ENCODE measurements at regions not wholly inside any gene's neighbourhood (a gene's known extent, or its start where the extent isn't known, plus 50 kb on each side); places are given as distances from the start of the nearest gene placed in this dataset.
"Not testable (repeated sequence)": the region's sequence is repeated elsewhere in the genome, so short reads cannot be mapped to it uniquely, and the experiment has no call there.

GRCh38 chr1:146292424-146292823 lies 63.6 kb upstream of the NOTCH2NLA start:
- not testable (repeated sequence) for DNase-seq; H3K9me3 Mint-ChIP-seq (ENCODE audit: unreplicated experiment); H3K36me3 Mint-ChIP-seq (ENCODE audit: unreplicated experiment); H3K4me3 Mint-ChIP-seq (ENCODE audit: unreplicated experiment); H3K4me1 Mint-ChIP-seq (ENCODE audit: low read depth, unreplicated experiment); H3K27ac Mint-ChIP-seq (ENCODE audit: unreplicated experiment); H3K27me3 Mint-ChIP-seq (ENCODE audit: unreplicated experiment)

- not testable (repeated sequence) for DNase-seq; H3K27ac Mint-ChIP-seq (ENCODE audit: unreplicated experiment); H3K4me1 Mint-ChIP-seq (ENCODE audit: low read depth, unreplicated experiment); H3K27me3 Mint-ChIP-seq (ENCODE audit: unreplicated experiment); H3K4me3 Mint-ChIP-seq (ENCODE audit: unreplicated experiment); H3K36me3 Mint-ChIP-seq (ENCODE audit: unreplicated experiment); H3K9me3 Mint-ChIP-seq (ENCODE audit: unreplicated experiment)
Observed at GRCh38 chr1:146287881-146288280, 59.1 kb upstream of the NOTCH2NLA start.

GRCh38 chr1:146284760-146285159 lies 55.9 kb upstream of the NOTCH2NLA start:
- H3K27me3 Mint-ChIP-seq (ENCODE audit: unreplicated experiment), result not testable (repeated sequence)

GRCh38 chr1:146283527-146283880 lies 54.7 kb upstream of the NOTCH2NLA start:
- not testable (repeated sequence) for H3K27me3 Mint-ChIP-seq (ENCODE audit: unreplicated experiment); H3K4me1 Mint-ChIP-seq (ENCODE audit: low read depth, unreplicated experiment); H3K27ac Mint-ChIP-seq (ENCODE audit: unreplicated experiment); H3K36me3 Mint-ChIP-seq (ENCODE audit: unreplicated experiment); DNase-seq; H3K9me3 Mint-ChIP-seq (ENCODE audit: unreplicated experiment); H3K4me3 Mint-ChIP-seq (ENCODE audit: unreplicated experiment)

More at GRCh38 chr1:146284760-146285159, 55.9 kb upstream of the NOTCH2NLA start:
- H3K27ac Mint-ChIP-seq (ENCODE audit: unreplicated experiment); H3K9me3 Mint-ChIP-seq (ENCODE audit: unreplicated experiment); DNase-seq; H3K36me3 Mint-ChIP-seq (ENCODE audit: unreplicated experiment); H3K4me1 Mint-ChIP-seq (ENCODE audit: low read depth, unreplicated experiment); H3K4me3 Mint-ChIP-seq (ENCODE audit: unreplicated experiment): not testable (repeated sequence)

- H3K4me3 Mint-ChIP-seq (ENCODE audit: unreplicated experiment); H3K36me3 Mint-ChIP-seq (ENCODE audit: unreplicated experiment); H3K4me1 Mint-ChIP-seq (ENCODE audit: low read depth, unreplicated experiment); H3K27me3 Mint-ChIP-seq (ENCODE audit: unreplicated experiment); DNase-seq; H3K27ac Mint-ChIP-seq (ENCODE audit: unreplicated experiment); H3K9me3 Mint-ChIP-seq (ENCODE audit: unreplicated experiment): not testable (repeated sequence)
Observed at GRCh38 chr1:146282807-146283526, 54.1 kb upstream of the NOTCH2NLA start.

- not testable (repeated sequence) for H3K36me3 Mint-ChIP-seq (ENCODE audit: unreplicated experiment); H3K4me3 Mint-ChIP-seq (ENCODE audit: unreplicated experiment); H3K4me1 Mint-ChIP-seq (ENCODE audit: low read depth, unreplicated experiment); H3K27me3 Mint-ChIP-seq (ENCODE audit: unreplicated experiment); H3K9me3 Mint-ChIP-seq (ENCODE audit: unreplicated experiment); H3K27ac Mint-ChIP-seq (ENCODE audit: unreplicated experiment); DNase-seq
Observed at GRCh38 chr1:146281522-146281921, 52.7 kb upstream of the NOTCH2NLA start.

- H3K9me3 Mint-ChIP-seq (ENCODE audit: unreplicated experiment); DNase-seq; H3K4me1 Mint-ChIP-seq (ENCODE audit: low read depth, unreplicated experiment): not testable (repeated sequence)
Observed at GRCh38 chr1:146278758-146279157, 49.9 kb upstream of the NOTCH2NLA start.

More at GRCh38 chr1:146278758-146279157, 49.9 kb upstream of the NOTCH2NLA start:
- not testable (repeated sequence) for H3K36me3 Mint-ChIP-seq (ENCODE audit: unreplicated experiment); H3K27ac Mint-ChIP-seq (ENCODE audit: unreplicated experiment); H3K4me3 Mint-ChIP-seq (ENCODE audit: unreplicated experiment); H3K27me3 Mint-ChIP-seq (ENCODE audit: unreplicated experiment)

Measured in glutamatergic neuron (in vitro differentiated cells).